Activated CD8-positive, alpha-beta T cell treated with anti-CD3 and anti-CD28 coated beads for 36 hours (primary cell): ENCODE measurements at regions not wholly inside any gene's neighbourhood (a gene's known extent, or its start where the extent isn't known, plus 50 kb on each side); places are given as distances from the start of the nearest gene placed in this dataset.
"Not testable (repeated sequence)": the region's sequence is repeated elsewhere in the genome, so short reads cannot be mapped to it uniquely, and the experiment has no call there.

Experiments
- ATAC-seq: fragments of 200-7000 bp; cut with Tn5 transposase; one replicate; pipeline ENCODE4 v1.10.0; 2021; ENCODE audit warnings: mild to moderate bottlenecking, moderate library complexity
- CTCF ChIA-PET: fragments of 350-600 bp; sonication (Branson Sonifier 250); formaldehyde crosslinking; loops from one replicate; lab custom pipeline; 2021; ENCODE audit warnings: antibody characterized with exemption; lab: Charles Lee
- POLR2A ChIA-PET: fragments of 350-600 bp; sonication (Branson Sonifier 250); formaldehyde crosslinking; loops from one replicate; lab custom pipeline; 2021; ENCODE audit warnings: antibody characterized with exemption; lab: Charles Lee
- DNase-seq: peaks from one replicate; pipeline ENCODE4 v3.0.0-alpha.2; 2020
- H3K27ac Mint-ChIP-seq: one replicate; pipeline ENCODE4 v1.8.0; 2021; ENCODE audit warnings: mild to moderate bottlenecking, mixed read lengths
- H3K27me3 Mint-ChIP-seq: one replicate; pipeline ENCODE4 v1.8.0; 2021; ENCODE audit warnings: mixed read lengths
- H3K36me3 Mint-ChIP-seq: one replicate; pipeline ENCODE4 v1.8.0; 2021; ENCODE audit warnings: low read depth, mixed read lengths
- H3K4me1 Mint-ChIP-seq: one replicate; pipeline ENCODE4 v1.8.0; 2021; ENCODE audit warnings: low read depth, mixed read lengths
- H3K4me3 Mint-ChIP-seq: one replicate; pipeline ENCODE4 v1.8.0; 2021; ENCODE audit warnings: mild to moderate bottlenecking, moderate library complexity, mixed read lengths
- H3K9me3 Mint-ChIP-seq: one replicate; pipeline ENCODE4 v1.8.0; 2021; ENCODE audit warnings: mixed read lengths
- CTCF ChIP-seq: fragments of 200-600 bp; IDR thresholded peaks from one replicate; pipeline ENCODE4 v1.8.0; 2022; ENCODE audit warnings: antibody characterized with exemption, mild to moderate bottlenecking
- intact Hi-C: fragments of 100-400 bp; cut with micrococcal nuclease; formaldehyde crosslinking; loops from one replicate; pipeline ENCODE4 v1.10.0; 2022

DNA sequence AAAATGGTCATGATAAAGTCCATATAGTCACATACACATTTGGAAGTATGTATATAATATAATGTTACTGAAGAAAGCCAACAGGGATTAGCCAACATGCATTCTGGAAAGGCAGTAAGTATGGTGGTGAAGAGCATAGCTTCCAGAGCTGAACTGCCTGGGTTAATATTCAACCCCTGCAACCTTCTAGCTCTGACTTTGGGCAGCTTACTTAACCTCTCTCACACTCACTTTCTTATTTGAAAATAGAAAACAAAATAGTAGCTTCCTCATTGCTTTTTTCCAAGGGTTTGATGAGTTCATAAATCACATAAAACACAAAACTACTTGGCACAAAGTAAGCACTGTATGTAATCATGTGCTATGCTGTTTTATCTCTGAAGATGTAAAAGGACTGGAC, 216.4 kb downstream of the CHIC2 start:
- H3K27ac Mint-ChIP-seq = no peak overlapping the region
- no peak for TF ChIP-seq CTCF
- ChIA-PET POLR2A (no interaction called here), CTCF (no interaction called here)
- no peak overlapping the region for H3K4me3 Mint-ChIP-seq
- no peaks in the 10 kb centered on the region for H3K9me3 Mint-ChIP-seq
- no peaks in the 10 kb centered on the region for H3K36me3 Mint-ChIP-seq
- intact Hi-C loops = no loop called here
- no peak for DNase-seq
- no peaks in the 10 kb centered on the region for H3K27me3 Mint-ChIP-seq
- no peaks in the 10 kb centered on the region for H3K4me1 Mint-ChIP-seq
- ATAC-seq = no peak

GRCh38 chr4:53844551-53844950, 219.9 kb downstream of the CHIC2 start:
- Mint-ChIP-seq H3K36me3 (no peaks in the 10 kb centered on the region), H3K27ac (no peak overlapping the region), H3K4me1 (no peaks in the 10 kb centered on the region), H3K9me3 (no peaks in the 10 kb centered on the region), H3K27me3 (peaks cover 1% of the 10 kb centered on the region), H3K4me3 (no peak overlapping the region)
- ChIA-PET POLR2A (no interaction called here), CTCF (no interaction called here)
- DNase-seq (no peak), ATAC-seq (no peak)
- intact Hi-C loops = no loop called here
- TF ChIP-seq CTCF = no peak

DNA sequence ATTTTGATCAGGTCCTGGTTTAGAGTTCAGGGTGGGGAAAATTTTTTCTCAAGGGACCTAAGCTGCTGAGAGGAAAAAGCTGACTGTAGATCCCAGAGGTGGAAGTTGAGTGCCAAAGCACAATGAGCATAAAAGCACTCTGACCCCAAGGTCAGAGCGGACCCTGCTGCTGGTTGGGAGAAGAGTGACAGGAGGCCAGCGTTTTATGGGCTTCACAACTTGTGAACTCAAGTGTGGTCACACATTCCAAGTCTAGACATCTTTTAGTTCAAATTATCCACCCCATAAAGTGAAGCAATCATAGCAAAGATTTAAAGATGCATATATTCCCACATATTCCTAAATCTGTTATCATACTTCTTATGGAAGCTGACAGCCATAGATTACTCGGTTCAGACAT, 220.3 kb downstream of the CHIC2 start:
- Mint-ChIP-seq H3K4me1 (no peaks in the 10 kb centered on the region), H3K27ac (no peak overlapping the region), H3K9me3 (no peaks in the 10 kb centered on the region), H3K4me3 (no peak overlapping the region), H3K27me3 (peaks cover 1% of the 10 kb centered on the region), H3K36me3 (no peaks in the 10 kb centered on the region)
- ATAC-seq = no peak
- no peak for TF ChIP-seq CTCF
- ChIA-PET POLR2A (no interaction called here), CTCF (no interaction called here)
- no peak for DNase-seq
- intact Hi-C loops = no loop called here

GRCh38 chr4:53841711-53842110, 222.7 kb downstream of the CHIC2 start:
- Mint-ChIP-seq H3K27me3 (peaks cover 4% of the 10 kb centered on the region), H3K36me3 (no peaks in the 10 kb centered on the region), H3K4me3 (no peak overlapping the region), H3K9me3 (peaks cover 1% of the 10 kb centered on the region), H3K27ac (no peak overlapping the region), H3K4me1 (no peaks in the 10 kb centered on the region)
- POLR2A ChIA-PET = no interaction called here
- DNase-seq (no peak), ATAC-seq (no peak)
- CTCF ChIA-PET = no interaction called here
- no peak for TF ChIP-seq CTCF
- intact Hi-C loops = no loop called here

DNA sequence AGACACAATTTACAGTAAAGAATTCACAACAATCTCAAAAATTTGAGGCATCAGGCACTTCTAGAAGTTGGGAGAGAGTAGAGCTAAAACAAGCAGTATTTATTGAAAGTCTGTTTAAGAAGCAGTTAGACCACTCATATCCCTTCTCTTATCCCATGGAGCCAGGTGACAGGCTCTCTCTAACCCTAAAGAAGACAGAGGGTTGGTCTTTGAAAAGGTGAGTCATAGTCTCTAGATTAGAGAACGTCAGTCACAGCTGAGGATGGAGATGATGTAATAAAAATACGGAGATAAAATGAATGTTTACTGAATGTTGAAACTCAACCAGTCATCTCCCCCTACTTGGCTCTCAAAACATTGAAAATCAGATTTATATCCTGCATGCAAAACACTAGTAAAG, 223.8 kb downstream of the CHIC2 start:
- ATAC-seq (no peak), DNase-seq (no peak)
- POLR2A ChIA-PET = no interaction called here
- no peaks in the 10 kb centered on the region for H3K4me1 Mint-ChIP-seq
- intact Hi-C loops = no loop called here
- H3K9me3 Mint-ChIP-seq = peaks cover 1% of the 10 kb centered on the region
- H3K4me3 Mint-ChIP-seq = no peak overlapping the region
- H3K27me3 Mint-ChIP-seq = peaks cover 4% of the 10 kb centered on the region
- no peak overlapping the region for H3K27ac Mint-ChIP-seq
- CTCF ChIA-PET = interaction anchor here (0.9 kb wide), 1 partner anchor 57 kb away, joined by 3 read pairs; no protein-coding TSS in a partner anchor
- H3K36me3 Mint-ChIP-seq = no peaks in the 10 kb centered on the region
- no peak for TF ChIP-seq CTCF

GRCh38 chr4:53833302-53834003, 231.0 kb downstream of the CHIC2 start:
- H3K4me1 Mint-ChIP-seq, H3K4me3 Mint-ChIP-seq, DNase-seq, H3K36me3 Mint-ChIP-seq, intact Hi-C loops, H3K27ac Mint-ChIP-seq, ATAC-seq, H3K27me3 Mint-ChIP-seq, CTCF ChIA-PET: not testable (repeated sequence)
- POLR2A ChIA-PET = interaction anchor here (0.7 kb wide), 1 partner anchor 13 kb away, joined by 3 read pairs; no protein-coding TSS in a partner anchor
- H3K9me3 Mint-ChIP-seq = peaks cover 16% of the 10 kb centered on the region
